ENCODE measurements at regions not wholly inside any gene's neighbourhood (a gene's known extent, or its start where the extent isn't known, plus 50 kb on each side); places are given as distances from the start of the nearest gene placed in this dataset.

- TF ChIP-seq, protein P1, sequence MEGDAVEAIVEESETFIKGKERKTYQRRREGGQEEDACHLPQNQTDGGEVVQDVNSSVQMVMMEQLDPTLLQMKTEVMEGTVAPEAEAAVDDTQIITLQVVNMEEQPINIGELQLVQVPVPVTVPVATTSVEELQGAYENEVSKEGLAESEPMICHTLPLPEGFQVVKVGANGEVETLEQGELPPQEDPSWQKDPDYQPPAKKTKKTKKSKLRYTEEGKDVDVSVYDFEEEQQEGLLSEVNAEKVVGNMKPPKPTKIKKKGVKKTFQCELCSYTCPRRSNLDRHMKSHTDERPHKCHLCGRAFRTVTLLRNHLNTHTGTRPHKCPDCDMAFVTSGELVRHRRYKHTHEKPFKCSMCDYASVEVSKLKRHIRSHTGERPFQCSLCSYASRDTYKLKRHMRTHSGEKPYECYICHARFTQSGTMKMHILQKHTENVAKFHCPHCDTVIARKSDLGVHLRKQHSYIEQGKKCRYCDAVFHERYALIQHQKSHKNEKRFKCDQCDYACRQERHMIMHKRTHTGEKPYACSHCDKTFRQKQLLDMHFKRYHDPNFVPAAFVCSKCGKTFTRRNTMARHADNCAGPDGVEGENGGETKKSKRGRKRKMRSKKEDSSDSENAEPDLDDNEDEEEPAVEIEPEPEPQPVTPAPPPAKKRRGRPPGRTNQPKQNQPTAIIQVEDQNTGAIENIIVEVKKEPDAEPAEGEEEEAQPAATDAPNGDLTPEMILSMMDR (IDR thresholded peaks at IDR 0.05) = no peak
- no peak for TF ChIP-seq POLR2AphosphoS5 (IDR thresholded peaks at IDR 0.05)
Observed at GRCh38 chr11:104467404-104467803, 303.5 kb upstream of the PDGFD start.

Data from upper lobe of left lung (tissue), 4 donors.